ENCODE measurements at regions not wholly inside any gene's neighbourhood (a gene's known extent, or its start where the extent isn't known, plus 50 kb on each side); places are given as distances from the start of the nearest gene placed in this dataset.

GRCh38 chr9:73349476-73349875 is 197.8 kb downstream of the ANXA1 start:
- H3K4me1 ChIP-seq = no peaks in the 10 kb centered on the region
- intact Hi-C loops (cut with DNase I) = no loop called here
- TF ChIP-seq CTCF (IDR thresholded peaks at IDR 0.05) = no peak
- no peak for ATAC-seq
- H3K4me3 ChIP-seq = no peak overlapping the region
- H3K27ac ChIP-seq = no peak overlapping the region
- no peaks in the 10 kb centered on the region for H3K9me3 ChIP-seq
- DNase-seq = no peak
- no peaks in the 10 kb centered on the region for H3K27me3 ChIP-seq (ENCODE audit: low read depth)
- no peaks in the 10 kb centered on the region for H3K36me3 ChIP-seq

- DNase-seq (no peak), ATAC-seq (no peak)
- Histone ChIP-seq H3K27ac (no peak overlapping the region), H3K9me3 (no peaks in the 10 kb centered on the region), H3K4me1 (no peaks in the 10 kb centered on the region), H3K36me3 (no peaks in the 10 kb centered on the region), H3K4me3 (no peak overlapping the region), H3K27me3 (ENCODE audit: low read depth) (no peaks in the 10 kb centered on the region)
- no peak for TF ChIP-seq CTCF (IDR thresholded peaks at IDR 0.05)
- intact Hi-C loops (cut with DNase I) = no loop called here
These were observed 205.9 kb downstream of the ANXA1 start for GRCh38 chr9:73357607-73358006.

- no peak for TF ChIP-seq CTCF (IDR thresholded peaks at IDR 0.05)
- H3K9me3 ChIP-seq = no peaks in the 10 kb centered on the region
- no peaks in the 10 kb centered on the region for H3K27me3 ChIP-seq (ENCODE audit: low read depth)
- intact Hi-C loops (cut with DNase I) = no loop called here
- no peak overlapping the region for H3K4me3 ChIP-seq
- no peak for ATAC-seq
- no peaks in the 10 kb centered on the region for H3K4me1 ChIP-seq
- no peaks in the 10 kb centered on the region for H3K36me3 ChIP-seq
- H3K27ac ChIP-seq = no peak overlapping the region
- DNase-seq = no peak
These were observed 218.4 kb downstream of the ANXA1 start for GRCh38 chr9:73370053-73370452.

- Histone ChIP-seq H3K9me3 (no peaks in the 10 kb centered on the region), H3K4me3 (no peak overlapping the region), H3K4me1 (no peaks in the 10 kb centered on the region), H3K27me3 (ENCODE audit: low read depth) (no peaks in the 10 kb centered on the region), H3K36me3 (no peaks in the 10 kb centered on the region), H3K27ac (no peak overlapping the region)
- ATAC-seq (no peak), DNase-seq (no peak)
- intact Hi-C loops (cut with DNase I) = no loop called here
- TF ChIP-seq CTCF (IDR thresholded peaks at IDR 0.05) = no peak
These were observed 220.1 kb downstream of the ANXA1 start for GRCh38 chr9:73371801-73372200.

- H3K27ac ChIP-seq = no peak overlapping the region
- no peaks in the 10 kb centered on the region for H3K4me1 ChIP-seq
- intact Hi-C loops (cut with DNase I) = no loop called here
- no peak for TF ChIP-seq CTCF (IDR thresholded peaks at IDR 0.05)
- DNase-seq = no peak
- no peaks in the 10 kb centered on the region for H3K36me3 ChIP-seq
- H3K9me3 ChIP-seq = no peaks in the 10 kb centered on the region
- H3K4me3 ChIP-seq = no peak overlapping the region
- ATAC-seq = peak in 1 of 2 donors; percentile 25
- H3K27me3 ChIP-seq (ENCODE audit: low read depth) = no peaks in the 10 kb centered on the region
These were observed 228.7 kb downstream of the ANXA1 start for GRCh38 chr9:73380411-73380810.

Data from lower lobe of right lung (tissue), 2 donors.